Smooth muscle cell (in vitro differentiated cells): ENCODE measurements at regions not wholly inside any gene's neighbourhood (a gene's known extent, or its start where the extent isn't known, plus 50 kb on each side); places are given as distances from the start of the nearest gene placed in this dataset.

ENCODE experiments used
- DNase-seq: peaks from one replicate; lab custom pipeline; 2025; ENCODE audit not compliant: unreplicated experiment; lab: John Stamatoyannopoulos, UW
- H2AFZ ChIP-seq: fragments of 200-600 bp; sonication (generic); 2 replicates; pipeline ENCODE4 v1.6.0; 2016; ENCODE audit warnings: antibody characterized with exemption, low read depth, mild to moderate bottlenecking
- H3F3A ChIP-seq: fragments of 200-600 bp; sonication (generic); 2 replicates; pipeline ENCODE4 v1.6.0; 2017; ENCODE audit warnings: antibody characterized with exemption, low read depth
- H3K27ac ChIP-seq: fragments of 200-600 bp; sonication (generic); 2 replicates; pipeline ENCODE4 v1.5.1; 2016; ENCODE audit warnings: low read depth, mild to moderate bottlenecking
- H3K27me3 ChIP-seq: fragments of 200-600 bp; sonication (generic); 2 replicates; pipeline ENCODE4 v1.6.1; 2016; ENCODE audit warnings: low read depth, mild to moderate bottlenecking
- H3K36me3 ChIP-seq: fragments of 200-600 bp; sonication (generic); 2 replicates; pipeline ENCODE4 v1.5.1; 2016; ENCODE audit warnings: low read depth
- H3K4me1 ChIP-seq: fragments of 200-600 bp; sonication (generic); 2 replicates; pipeline ENCODE4 v1.5.1; 2016; ENCODE audit warnings: low read depth
- H3K4me2 ChIP-seq: fragments of 200-600 bp; sonication (generic); 2 replicates; pipeline ENCODE4 v1.6.0; 2016; ENCODE audit warnings: mild to moderate bottlenecking
- H3K4me3 ChIP-seq: fragments of 200-600 bp; sonication (generic); 2 replicates; pipeline ENCODE4 v1.5.1; 2016; ENCODE audit warnings: mild to moderate bottlenecking
- H3K79me2 ChIP-seq: fragments of 200-600 bp; sonication (generic); 2 replicates; pipeline ENCODE4 v1.6.0; 2016; ENCODE audit warnings: low read depth, mild to moderate bottlenecking
- H3K9ac ChIP-seq: fragments of 200-600 bp; sonication (generic); 2 replicates; pipeline ENCODE4 v1.6.0; 2016; ENCODE audit warnings: low read depth
- H3K9me3 ChIP-seq: fragments of 200-600 bp; sonication (generic); replicated peaks from 2 replicates; pipeline ENCODE4 v1.5.1; 2016; ENCODE audit warnings: low read depth
- H4K20me1 ChIP-seq: fragments of 200-600 bp; sonication (generic); 2 replicates; pipeline ENCODE4 v1.6.0; 2016; ENCODE audit warnings: low read depth
- WGBS: methylation state at CpG from one replicate; pipeline ENCODE4 v1.1.7; 2016; ENCODE audit warnings: low lambda C conversion rate; 5-methylcytosine and 5-hydroxymethylcytosine counted together
- TF ChIP-seq, protein P1 (sequence below): fragments of 200-600 bp; sonication (generic); IDR thresholded peaks from 2 replicates; pipeline ENCODE4 v1.5.1; 2017; ENCODE audit warnings: borderline replicate concordance, mild to moderate bottlenecking, antibody characterized with exemption; ENCODE audit not compliant: insufficient read depth, poor library complexity, severe bottlenecking

DNA sequence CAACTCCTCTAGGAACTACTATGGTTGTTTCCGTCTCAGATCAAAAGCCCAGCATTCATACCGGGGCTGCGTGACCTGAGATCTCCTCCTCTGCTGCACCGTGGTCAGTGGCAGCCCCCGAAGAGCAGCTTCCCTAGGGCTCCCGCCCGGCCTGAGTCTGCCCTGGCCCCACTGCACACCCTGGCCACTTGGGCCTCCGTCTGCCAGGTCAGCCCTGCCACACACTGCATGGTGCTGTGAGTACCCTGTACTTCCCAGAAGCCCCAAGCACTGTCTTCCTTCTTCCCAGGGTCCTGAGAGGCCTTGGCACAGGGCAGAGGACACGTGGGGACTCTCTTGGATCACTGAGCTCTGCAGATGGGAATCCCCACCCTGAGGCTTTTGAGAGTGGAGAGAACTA, 81.5 kb upstream of the GPC1 start:
- Histone ChIP-seq H4K20me1 (no peaks in the 10 kb centered on the region), H3K9me3 (no peaks in the 10 kb centered on the region), H3K27me3 (peaks cover 3% of the 10 kb centered on the region), H3K9ac (no peak overlapping the region), H3K79me2 (no peaks in the 10 kb centered on the region), H3K4me2 (no peak overlapping the region), H3F3A (no peaks in the 10 kb centered on the region), H3K4me3 (no peak overlapping the region), H3K4me1 (no peaks in the 10 kb centered on the region), H3K27ac (no peak overlapping the region), H2AFZ (no peak overlapping the region), H3K36me3 (no peaks in the 10 kb centered on the region)
- TF ChIP-seq, protein P1, sequence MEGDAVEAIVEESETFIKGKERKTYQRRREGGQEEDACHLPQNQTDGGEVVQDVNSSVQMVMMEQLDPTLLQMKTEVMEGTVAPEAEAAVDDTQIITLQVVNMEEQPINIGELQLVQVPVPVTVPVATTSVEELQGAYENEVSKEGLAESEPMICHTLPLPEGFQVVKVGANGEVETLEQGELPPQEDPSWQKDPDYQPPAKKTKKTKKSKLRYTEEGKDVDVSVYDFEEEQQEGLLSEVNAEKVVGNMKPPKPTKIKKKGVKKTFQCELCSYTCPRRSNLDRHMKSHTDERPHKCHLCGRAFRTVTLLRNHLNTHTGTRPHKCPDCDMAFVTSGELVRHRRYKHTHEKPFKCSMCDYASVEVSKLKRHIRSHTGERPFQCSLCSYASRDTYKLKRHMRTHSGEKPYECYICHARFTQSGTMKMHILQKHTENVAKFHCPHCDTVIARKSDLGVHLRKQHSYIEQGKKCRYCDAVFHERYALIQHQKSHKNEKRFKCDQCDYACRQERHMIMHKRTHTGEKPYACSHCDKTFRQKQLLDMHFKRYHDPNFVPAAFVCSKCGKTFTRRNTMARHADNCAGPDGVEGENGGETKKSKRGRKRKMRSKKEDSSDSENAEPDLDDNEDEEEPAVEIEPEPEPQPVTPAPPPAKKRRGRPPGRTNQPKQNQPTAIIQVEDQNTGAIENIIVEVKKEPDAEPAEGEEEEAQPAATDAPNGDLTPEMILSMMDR, result no peak
- WGBS, result 97% methylated on average over 7 of the region's 9 CpGs
- no peak for DNase-seq

DNA sequence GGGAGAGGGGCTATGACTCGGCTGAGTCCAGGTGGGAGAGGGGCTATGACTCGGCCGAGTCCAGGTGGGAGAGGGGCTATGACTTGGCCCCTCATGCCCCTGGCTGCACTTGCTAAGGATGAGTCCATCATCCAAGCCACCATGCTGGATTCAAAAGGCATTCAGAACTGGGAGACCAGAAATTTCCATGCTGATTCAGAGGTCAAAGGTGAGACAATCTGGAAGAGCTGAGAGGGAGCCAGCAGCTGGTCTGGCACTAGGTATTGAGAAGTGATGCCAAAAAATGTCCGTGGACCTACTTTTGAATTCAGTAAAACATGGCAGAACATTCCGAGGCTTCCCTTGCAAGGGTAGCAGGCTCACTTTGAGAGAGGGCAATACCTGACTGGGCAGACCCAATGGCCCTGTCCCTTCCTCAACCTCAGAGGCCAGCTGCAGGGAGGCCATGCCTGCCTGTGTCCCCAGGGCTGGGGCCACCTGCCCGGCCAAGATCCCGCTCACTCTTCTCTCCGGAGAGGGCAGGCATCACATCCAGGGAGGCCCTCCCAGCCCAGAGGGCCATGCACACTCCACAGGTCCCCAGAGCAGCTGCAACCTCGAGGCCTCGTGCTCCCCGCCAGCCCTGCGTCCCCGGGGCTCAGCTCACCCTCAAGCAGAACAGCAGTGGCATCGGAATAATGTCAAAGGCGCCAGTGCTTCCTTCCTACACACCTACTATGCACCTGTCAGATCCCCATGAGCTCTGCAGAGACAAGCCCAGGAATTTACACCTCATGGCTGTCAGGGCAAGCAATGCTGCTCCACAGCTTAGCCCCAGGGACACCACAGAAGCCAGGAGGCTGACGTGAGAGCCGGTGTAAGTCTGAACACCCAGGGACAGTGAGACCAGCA, 80.2 kb upstream of the GPC1 start:
- 88% methylated on average over 17 of the region's 17 CpGs for WGBS

DNA sequence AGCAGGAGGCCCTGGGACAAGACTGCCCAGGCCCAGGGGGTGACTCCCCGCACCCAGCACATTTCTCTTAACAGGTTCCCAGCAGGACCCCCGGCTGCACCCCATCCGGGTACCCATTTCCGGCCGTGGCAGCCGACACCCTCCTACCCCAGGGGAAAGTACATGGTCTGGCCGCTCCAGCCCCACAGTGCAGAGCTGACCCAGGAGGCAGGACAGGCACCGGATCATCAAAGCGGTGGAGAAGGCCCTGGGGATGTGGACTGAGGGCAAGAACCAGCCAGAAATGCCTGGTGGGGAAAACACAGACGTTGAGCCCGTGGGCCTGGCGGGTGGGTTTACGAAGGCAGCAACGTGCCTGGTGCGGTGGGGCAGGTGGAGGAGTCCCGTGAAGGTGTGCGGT, 79.5 kb upstream of the GPC1 start:
- TF ChIP-seq, protein P1, result no peak
- WGBS, result 94% methylated on average over 17 of the region's 17 CpGs
- H3K4me1 ChIP-seq, result no peaks in the 10 kb centered on the region
- no peaks in the 10 kb centered on the region for H4K20me1 ChIP-seq
- H3K36me3 ChIP-seq, result no peaks in the 10 kb centered on the region
- no peak overlapping the region for H3K4me2 ChIP-seq
- no peaks in the 10 kb centered on the region for H3F3A ChIP-seq
- no peak overlapping the region for H3K4me3 ChIP-seq
- no peak overlapping the region for H2AFZ ChIP-seq
- no peaks in the 10 kb centered on the region for H3K79me2 ChIP-seq
- no peaks in the 10 kb centered on the region for H3K27me3 ChIP-seq
- no peak for DNase-seq
- H3K27ac ChIP-seq, result no peak overlapping the region
- no peak overlapping the region for H3K9ac ChIP-seq
- no peaks in the 10 kb centered on the region for H3K9me3 ChIP-seq

More for the DNA sequence above, 80.2 kb upstream of the GPC1 start:
- TF ChIP-seq, protein P1, result no peak
- Histone ChIP-seq H2AFZ (no peak overlapping the region), H3K79me2 (no peaks in the 10 kb centered on the region), H3K9ac (no peak overlapping the region), H3K4me2 (no peak overlapping the region), H3K36me3 (no peaks in the 10 kb centered on the region), H4K20me1 (no peaks in the 10 kb centered on the region), H3K4me3 (no peak overlapping the region), H3K27me3 (no peaks in the 10 kb centered on the region), H3K4me1 (no peaks in the 10 kb centered on the region), H3K9me3 (no peaks in the 10 kb centered on the region), H3K27ac (no peak overlapping the region), H3F3A (no peaks in the 10 kb centered on the region)
- no peak for DNase-seq
